ENCODE measurements at regions not wholly inside any gene's neighbourhood (a gene's known extent, or its start where the extent isn't known, plus 50 kb on each side); places are given as distances from the start of the nearest gene placed in this dataset.

GRCh38 chr3:187977659-187978058, 176.3 kb upstream of the LPP start:
- DNase-seq = no peak

DNA sequence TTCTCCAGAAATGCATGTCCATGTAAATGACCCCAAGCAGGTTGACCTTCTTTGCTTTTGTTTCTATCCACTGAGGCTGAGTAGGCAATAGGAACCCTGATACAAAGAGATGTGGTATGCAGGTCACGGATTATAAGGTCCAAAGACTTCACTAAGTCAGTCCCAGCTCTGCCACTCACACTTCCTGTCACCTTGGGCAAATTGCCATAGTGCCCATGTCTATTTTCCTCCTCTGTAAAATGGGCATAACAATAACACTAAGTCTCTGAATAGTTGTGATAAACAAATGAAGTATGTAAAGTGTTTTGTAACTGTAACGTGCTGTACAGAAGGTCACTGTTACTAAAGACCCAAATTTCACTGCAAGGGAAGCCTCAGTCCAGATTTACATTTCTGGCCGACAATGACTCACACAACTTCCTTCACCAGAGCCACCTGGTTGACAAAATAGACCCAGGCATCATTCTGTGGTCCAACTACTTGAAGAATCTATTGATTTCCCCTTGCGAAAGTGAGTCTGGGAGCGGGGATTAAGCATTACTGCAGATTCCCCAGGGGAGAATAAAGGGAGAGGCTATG, 175.4 kb upstream of the LPP start:
- no peak for DNase-seq

GRCh38 chr3:187979564-187979963, 174.4 kb upstream of the LPP start:
- peak in 1 of 3 experiments; percentile 10 for DNase-seq

DNA sequence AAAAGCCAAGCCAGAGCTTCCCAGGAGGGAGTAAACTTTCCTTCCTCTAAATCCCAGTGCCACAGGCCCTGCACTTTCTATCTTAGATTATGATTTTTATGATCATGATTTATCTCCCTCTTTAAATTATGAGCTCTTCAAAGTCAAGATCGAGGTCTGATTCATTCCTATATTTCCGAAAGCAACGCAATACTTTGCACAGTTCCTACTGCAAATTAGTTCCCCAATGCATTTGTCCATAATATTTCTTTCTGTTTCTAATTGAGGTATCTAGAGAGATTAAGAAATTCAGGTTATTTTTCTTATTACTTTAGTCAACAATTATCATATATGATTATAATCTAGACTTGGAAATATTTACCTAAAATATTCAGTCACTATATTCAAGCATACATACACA, 173.1 kb upstream of the LPP start:
- DNase-seq = no peak

- no peak for DNase-seq
Observed at GRCh38 chr3:187982142-187982541, 171.8 kb upstream of the LPP start.

DNA sequence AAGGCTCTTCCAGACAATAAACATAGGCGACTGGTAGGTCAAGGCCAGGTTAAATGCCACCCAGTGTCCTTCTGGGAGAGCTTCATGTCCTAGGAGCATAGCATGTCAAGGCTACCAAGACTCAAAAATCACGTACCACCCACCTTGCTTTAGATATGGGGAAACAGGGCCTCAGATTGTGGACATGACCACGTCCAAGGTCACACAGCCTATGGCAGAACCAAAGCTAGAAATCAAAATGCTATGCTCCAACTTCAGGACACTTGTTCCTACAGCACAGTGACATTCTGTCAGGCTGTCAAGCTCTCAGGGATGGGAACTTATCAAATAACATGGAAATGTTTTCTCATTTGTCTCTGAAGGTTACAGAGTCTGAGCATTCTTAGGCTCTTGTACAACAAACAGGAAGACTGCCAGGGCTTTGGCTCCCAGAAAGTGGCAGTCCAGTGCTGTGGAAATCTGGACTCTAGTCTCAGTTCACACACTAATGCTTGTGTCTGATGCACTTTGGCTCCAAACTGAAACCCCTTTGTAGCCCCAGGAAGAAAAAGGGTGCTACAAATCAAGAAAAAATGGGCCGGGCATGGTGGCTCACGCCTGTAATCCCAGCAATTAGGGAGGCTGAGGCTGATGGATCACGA, 170.4 kb upstream of the LPP start:
- no peak for DNase-seq

GRCh38 chr3:187985647-187986046, 168.3 kb upstream of the LPP start:
- DNase-seq = no peak

- DNase-seq = no peak
Observed at GRCh38 chr3:187986514-187986934, 167.4 kb upstream of the LPP start.

- DNase-seq = no peak
Observed at GRCh38 chr3:187987187-187987586, 166.8 kb upstream of the LPP start.

GRCh38 chr3:187987924-187988323, 166.0 kb upstream of the LPP start:
- DNase-seq = no peak

GRCh38 chr3:187989575-187990153, 164.3 kb upstream of the LPP start:
- peak; percentile 78 to 92 (median 79) for DNase-seq

DNA sequence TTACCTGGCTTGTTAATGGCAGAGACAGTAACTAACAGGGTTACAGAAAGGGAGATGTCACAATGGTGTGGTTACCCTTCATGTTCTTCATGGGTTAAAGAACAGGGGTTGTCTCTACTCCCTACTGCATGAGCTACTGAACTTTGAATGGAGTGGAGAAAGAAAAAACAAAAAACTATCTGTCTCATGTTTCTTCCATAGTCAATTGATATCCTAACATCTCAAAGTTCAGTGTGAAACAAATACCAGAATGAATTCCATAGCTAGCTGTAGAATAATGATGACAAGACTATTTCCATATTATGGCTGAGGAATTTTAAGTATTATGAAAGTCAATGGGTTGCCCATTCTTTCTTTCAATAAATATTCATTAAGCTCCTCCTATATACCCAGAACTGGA, 161.3 kb upstream of the LPP start:
- DNase-seq = no peak

DNA sequence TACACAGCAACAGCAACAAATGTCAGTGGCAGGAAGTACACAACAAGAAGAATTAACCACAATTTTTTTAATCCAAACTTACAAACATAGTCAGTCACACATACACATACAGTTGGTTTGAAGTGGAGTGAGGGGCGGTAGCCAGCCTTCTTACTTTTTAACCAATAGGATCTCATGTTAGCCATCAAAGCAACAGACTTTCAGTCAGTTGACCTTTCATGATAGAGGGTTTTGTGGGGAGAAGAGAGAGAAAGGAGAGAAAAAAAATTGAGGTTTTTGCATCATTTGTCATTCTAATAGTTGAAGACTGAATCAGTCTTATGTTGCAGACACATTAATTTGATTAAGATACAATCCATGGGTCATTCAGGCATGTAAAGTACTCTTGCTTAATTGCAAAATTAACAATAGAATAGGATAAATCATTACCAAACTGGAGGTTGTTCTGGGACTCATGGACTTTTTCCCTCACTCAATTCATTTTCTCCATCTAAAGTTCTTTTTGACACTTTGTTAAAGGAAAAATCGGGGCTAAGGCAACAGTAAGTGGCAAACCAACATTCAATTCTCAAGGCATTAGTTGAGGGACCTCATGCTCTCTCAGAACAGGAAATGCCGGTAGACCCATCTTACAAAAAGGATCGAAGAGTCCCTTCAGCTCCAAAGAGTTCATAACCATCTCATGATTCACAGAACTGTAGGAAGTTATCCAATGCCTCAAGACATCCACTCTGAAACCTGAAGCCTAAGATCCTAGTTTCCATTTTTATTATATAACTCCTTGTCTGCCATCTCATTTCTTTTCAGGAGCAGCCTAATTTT, 159.5 kb upstream of the LPP start:
- no peak for DNase-seq

DNA sequence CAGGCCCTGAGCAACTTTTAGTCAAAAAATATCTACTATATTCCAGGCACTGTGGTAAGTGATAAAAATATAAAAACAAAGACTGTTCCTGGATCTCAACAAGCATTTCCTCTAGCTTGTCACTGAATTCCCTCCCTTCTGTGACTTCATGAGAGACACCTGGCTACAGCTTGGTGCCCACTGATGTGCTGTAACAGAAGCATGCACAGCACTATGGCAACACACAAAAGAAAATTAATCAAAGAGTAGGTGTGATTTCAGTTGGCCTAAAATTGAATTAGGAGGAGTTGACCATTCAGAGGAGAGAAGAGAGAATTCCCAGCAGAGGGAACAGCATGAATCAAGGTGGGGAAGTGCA, 158.9 kb upstream of the LPP start:
- DNase-seq = peak in 1 of 3 experiments; percentile 21

GRCh38 chr3:187995667-187996066, 158.3 kb upstream of the LPP start:
- DNase-seq = no peak

DNA sequence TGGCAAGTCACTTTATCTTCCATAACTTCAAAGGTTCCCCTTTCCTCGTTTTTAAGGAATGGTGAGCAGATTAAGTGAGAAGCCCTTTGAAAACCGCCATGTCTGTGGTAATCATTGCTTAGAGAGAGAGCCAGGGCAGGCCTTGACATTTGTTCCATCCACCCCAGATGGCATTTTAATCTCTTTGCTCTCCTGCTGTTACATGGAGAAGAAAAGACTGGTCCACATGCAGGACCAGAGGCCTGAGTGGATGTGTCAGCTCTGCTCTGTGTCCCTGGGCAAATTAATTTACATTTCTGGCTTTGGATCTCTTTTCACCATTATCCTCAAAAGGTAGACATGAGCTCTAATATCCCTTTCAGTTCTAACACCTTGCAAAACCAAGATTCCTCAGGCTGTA, 157.3 kb upstream of the LPP start:
- no peak for DNase-seq

DNA sequence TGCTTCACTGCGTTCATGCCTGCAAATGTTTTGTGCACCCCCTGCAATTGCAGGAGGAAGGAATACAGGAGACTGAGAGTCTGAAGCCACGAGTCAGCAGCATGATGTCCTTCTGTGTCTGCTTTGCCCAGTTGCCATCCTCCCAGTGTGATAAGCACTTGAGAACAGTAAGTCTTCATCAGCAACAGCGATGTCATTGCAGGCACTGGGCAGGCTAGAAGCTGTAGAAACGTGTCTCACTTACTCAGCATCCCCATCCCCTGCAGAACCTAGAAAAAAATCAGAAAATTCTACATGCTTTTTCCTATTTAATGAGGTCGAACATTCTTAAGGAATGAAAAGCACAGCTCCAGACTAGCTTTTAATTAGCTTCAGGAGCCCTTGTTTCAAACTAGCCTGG, 156.5 kb upstream of the LPP start:
- peak in 1 of 3 experiments; percentile 12 for DNase-seq

GRCh38 chr3:187997946-187998561, 155.9 kb upstream of the LPP start:
- no peak for DNase-seq

GRCh38 chr3:187998611-187999010, 155.3 kb upstream of the LPP start:
- peak in 1 of 3 experiments; percentile 18 for DNase-seq

- peak in 1 of 3 experiments; percentile 41 for DNase-seq
Observed at GRCh38 chr3:187999821-188000220, 154.1 kb upstream of the LPP start.

- peak in 2 of 3 experiments; percentile 50 to 76 for DNase-seq
Observed at GRCh38 chr3:188000361-188000861, 153.5 kb upstream of the LPP start.

- DNase-seq = peak in 2 of 3 experiments; percentile 16 to 32
Observed at GRCh38 chr3:188001093-188001492, 152.9 kb upstream of the LPP start.

DNA sequence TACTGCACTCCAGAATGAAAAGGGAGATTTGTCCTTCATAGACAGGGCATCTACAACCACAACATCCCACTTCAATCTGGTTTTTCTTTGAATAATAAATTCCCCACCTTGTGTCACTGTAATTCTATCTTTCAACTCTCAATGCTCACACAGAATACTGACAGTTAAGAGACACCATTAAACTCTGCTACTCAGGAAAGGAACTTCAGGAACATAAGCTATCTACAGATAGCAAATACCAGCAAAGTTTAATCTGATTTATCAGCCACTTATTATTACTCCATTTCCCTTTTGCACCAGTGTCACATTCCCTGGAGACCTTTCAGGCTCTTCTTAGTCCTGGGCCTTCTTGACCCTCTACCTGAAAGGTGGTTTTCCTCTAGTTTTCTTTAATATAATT, 152.0 kb upstream of the LPP start:
- DNase-seq = no peak

Data from NCI-H1417 (cell line).